H1 (cell line): ENCODE measurements at regions not wholly inside any gene's neighbourhood (a gene's known extent, or its start where the extent isn't known, plus 50 kb on each side); places are given as distances from the start of the nearest gene placed in this dataset.

Source experiments
- CTCF ChIA-PET: fragments of 300-600 bp; sonication (Branson Sonifier 250); formaldehyde crosslinking; loops from one replicate; lab custom pipeline; 2021; ENCODE audit not compliant: partially characterized antibody; lab: Charles Lee
- POLR2A ChIA-PET: fragments of 300-600 bp; sonication (Branson Sonifier 250); formaldehyde crosslinking; loops from one replicate; lab custom pipeline; 2021; ENCODE audit warnings: inconsistent platforms; ENCODE audit not compliant: partially characterized antibody; lab: Charles Lee
- DNase-seq, 2 experiments: peaks; one replicate each; pipeline versions ENCODE4 v3.0.0 to v3.0.0-alpha.2; 2010 to 2022; ENCODE audit warnings: low spot score in 2 of 2, low read depth in 1 of 2, mixed read lengths in 1 of 2
- FAIRE-seq: peaks from 2 replicates; lab custom pipeline; 2011; peaks lifted over from hg19 to GRCh38; lab: Jason Lieb, UNC
- H2AFZ ChIP-seq: 2 replicates; pipeline ENCODE4 v1.8.1; 2012; ENCODE audit warnings: low read length, inconsistent platforms
- H2AK5ac ChIP-seq: 2 replicates; pipeline ENCODE4 v1.6.1; 2013; ENCODE audit warnings: low read depth, low read length
- H2BK120ac ChIP-seq: replicated peaks from 2 replicates; pipeline ENCODE3; 2013; ENCODE audit warnings: low read depth, low read length, inconsistent platforms
- H2BK12ac ChIP-seq: 2 replicates; pipeline ENCODE4 v1.6.1; 2013; ENCODE audit warnings: low read depth, low read length
- H2BK15ac ChIP-seq: 2 replicates; pipeline ENCODE4 v1.6.1; 2013; ENCODE audit warnings: low read length
- H2BK20ac ChIP-seq: 2 replicates; pipeline ENCODE4 v1.6.1; 2013; ENCODE audit warnings: low read length
- H2BK5ac ChIP-seq: 2 replicates; pipeline ENCODE4 v1.6.1; 2013; ENCODE audit warnings: low read depth, low read length
- H3K14ac ChIP-seq: 2 replicates; pipeline ENCODE4 v1.6.1; 2013; ENCODE audit warnings: inconsistent platforms; ENCODE audit not compliant: insufficient read length
- H3K18ac ChIP-seq: 2 replicates; pipeline ENCODE4 v1.6.1; 2013; ENCODE audit warnings: low read length; ENCODE audit errors: extremely low read depth
- H3K23ac ChIP-seq: 2 replicates; pipeline ENCODE4 v1.6.1; 2013; ENCODE audit warnings: inconsistent platforms; ENCODE audit not compliant: insufficient read length
- H3K23me2 ChIP-seq: 2 replicates; pipeline ENCODE4 v1.6.1; 2013; ENCODE audit warnings: low read depth, low read length
- H3K27ac ChIP-seq: 2 replicates; pipeline ENCODE4 v1.6.1; 2011; ENCODE audit warnings: low read depth, low read length, inconsistent platforms
- H3K27me3 ChIP-seq, 4 experiments: replicated peaks in 1 of 4; 1 replicate in 1 of 4; 2 replicates in 3 of 4; pipeline versions ENCODE4 v1.6.1 to v1.8.1; 2011 to 2013; ENCODE audit warnings: low read length in 3 of 4, mild to moderate bottlenecking in 3 of 4, inconsistent platforms in 2 of 4, mixed read lengths in 2 of 4, moderate library complexity in 1 of 4; ENCODE audit not compliant: control insufficient read depth in 3 of 4, insufficient read depth in 3 of 4; ENCODE audit errors: extremely low read depth in 1 of 4
- H3K36me3 ChIP-seq, 4 experiments: 2 replicates each; pipeline versions ENCODE4 v1.6.1 to v1.8.1; 2011 to 2013; ENCODE audit warnings: mild to moderate bottlenecking in 4 of 4, low read length in 3 of 4, moderate library complexity in 2 of 4, control low read depth in 1 of 4, inconsistent platforms in 1 of 4; ENCODE audit not compliant: insufficient read depth in 4 of 4, control insufficient read depth in 2 of 4
- H3K4ac ChIP-seq: replicated peaks from 2 replicates; pipeline ENCODE3; 2013; ENCODE audit warnings: low read length, low read depth, mixed read lengths, inconsistent platforms; ENCODE audit not compliant: insufficient read length
- H3K4me1 ChIP-seq, 4 experiments: replicated peaks in 1 of 4; 1 replicate in 1 of 4; 2 replicates in 3 of 4; pipeline versions ENCODE4 v1.6.1 to v1.8.1; 2011 to 2013; ENCODE audit warnings: low read length in 3 of 4, inconsistent platforms in 2 of 4, mixed read lengths in 1 of 4; ENCODE audit not compliant: insufficient read depth in 4 of 4, control insufficient read depth in 3 of 4
- H3K4me2 ChIP-seq, 2 experiments: 2 replicates each; pipeline versions ENCODE4 v1.6.1 to v1.8.1; 2011 to 2013; ENCODE audit warnings: low read depth in 2 of 2, low read length in 2 of 2, control low read depth in 1 of 2, inconsistent platforms in 1 of 2, mild to moderate bottlenecking in 1 of 2; ENCODE audit not compliant: insufficient read depth in 1 of 2
- H3K4me3 ChIP-seq, 4 experiments: fragments of 200-600, 300-600 bp in 1 of 4; sonication (generic), shearing (Covaris generic), sonication (Bioruptor Twin) in 1 of 4; 2 replicates each; pipeline versions ENCODE4 v1.5.1 to v1.8.1; 2011 to 2016; ENCODE audit warnings: low read length in 4 of 4, low read depth in 3 of 4, control low read depth in 2 of 4, inconsistent platforms in 2 of 4, mild to moderate bottlenecking in 2 of 4, mixed read lengths in 1 of 4, moderate library complexity in 1 of 4; ENCODE audit not compliant: insufficient read depth in 2 of 4; ENCODE audit errors: extremely low read depth in 1 of 4
- H3K56ac ChIP-seq: replicated peaks from 2 replicates; pipeline ENCODE3; 2013; ENCODE audit warnings: low read depth, mild to moderate bottlenecking, mixed read lengths, low read length, inconsistent platforms; ENCODE audit not compliant: insufficient read length
- H3K79me1 ChIP-seq: 2 replicates; pipeline ENCODE4 v1.6.1; 2013; ENCODE audit warnings: low read depth, low read length, control low read depth
- H3K79me2 ChIP-seq, 2 experiments: 2 replicates each; pipeline versions ENCODE4 v1.6.1 to v1.8.1; 2012 to 2013; ENCODE audit warnings: low read length in 2 of 2, mild to moderate bottlenecking in 2 of 2, inconsistent platforms in 1 of 2; ENCODE audit not compliant: insufficient read depth in 2 of 2, control insufficient read depth in 1 of 2
- H3K9ac ChIP-seq, 4 experiments: replicated peaks in 1 of 4; 1 replicate in 1 of 4; 2 replicates in 3 of 4; pipeline versions ENCODE4 v1.6.1 to v1.8.1; 2011 to 2013; ENCODE audit warnings: low read depth in 3 of 4, low read length in 3 of 4, control low read depth in 2 of 4, mild to moderate bottlenecking in 2 of 4, moderate library complexity in 2 of 4, inconsistent platforms in 1 of 4; ENCODE audit errors: extremely low read depth in 1 of 4
- H3K9me3 ChIP-seq, 2 experiments: 2 replicates each; pipeline versions ENCODE4 v1.6.1 to v1.8.1; 2012 to 2013; ENCODE audit warnings: mild to moderate bottlenecking in 2 of 2, moderate library complexity in 2 of 2, control low read depth in 1 of 2, inconsistent platforms in 1 of 2, low read depth in 1 of 2, low read length in 1 of 2, mixed read lengths in 1 of 2; ENCODE audit not compliant: insufficient read depth in 2 of 2
- H4K20me1 ChIP-seq, 2 experiments: replicated peaks in 1 of 2; 2 replicates each; pipeline versions ENCODE3 to v1.8.1; 2011 to 2013; ENCODE audit warnings: inconsistent platforms in 2 of 2, low read length in 2 of 2, mild to moderate bottlenecking in 1 of 2; ENCODE audit not compliant: insufficient read depth in 2 of 2, control insufficient read depth in 1 of 2
- H4K5ac ChIP-seq: 2 replicates; pipeline ENCODE4 v1.6.1; 2013; ENCODE audit warnings: low read length, low read depth, mixed read lengths, inconsistent platforms; ENCODE audit not compliant: insufficient read length
- H4K8ac ChIP-seq: 2 replicates; pipeline ENCODE4 v1.8.0; 2013; ENCODE audit warnings: mild to moderate bottlenecking, moderate library complexity, low read length, inconsistent platforms; ENCODE audit not compliant: insufficient read depth; ENCODE audit errors: extremely low read depth
- H4K91ac ChIP-seq: replicated peaks from 2 replicates; pipeline ENCODE3; 2013; ENCODE audit warnings: low read length, mixed read lengths, inconsistent platforms; ENCODE audit not compliant: insufficient read length
- CREB1 ChIP-seq: IDR thresholded peaks from 2 replicates; pipeline ENCODE4 v1.6.1; 2012; ENCODE audit warnings: inconsistent platforms
- CTBP2 ChIP-seq: IDR thresholded peaks from 2 replicates; pipeline ENCODE4 v1.7.0; 2011; ENCODE audit warnings: borderline replicate concordance, mild to moderate bottlenecking, moderate library complexity, mixed read lengths, low read length; ENCODE audit not compliant: insufficient read depth, insufficient read length
- GABPA ChIP-seq: IDR thresholded peaks from 2 replicates; pipeline ENCODE4 v1.6.1; 2011; ENCODE audit warnings: mild to moderate bottlenecking, low read length, moderate library complexity, borderline replicate concordance; ENCODE audit not compliant: insufficient read depth
- JUN ChIP-seq: IDR thresholded peaks from 2 replicates; pipeline ENCODE4 v1.6.1; 2011; ENCODE audit warnings: low read depth, mild to moderate bottlenecking, improper control_type of control experiment, low read length
- POLR2A ChIP-seq, 2 experiments: IDR thresholded peaks; 1 replicate in 1 of 2; 2 replicates in 1 of 2; pipeline ENCODE4 v1.6.1; 2011; ENCODE audit warnings: low read depth in 2 of 2, low read length in 2 of 2, mild to moderate bottlenecking in 2 of 2; ENCODE audit errors: control extremely low read depth in 1 of 2
- SP1 ChIP-seq: IDR thresholded peaks from 2 replicates; pipeline ENCODE4 v1.6.1; 2011; ENCODE audit warnings: low read depth, low read length
- SP2 ChIP-seq: IDR thresholded peaks from 2 replicates; pipeline ENCODE4 v1.6.1; 2012; ENCODE audit warnings: mild to moderate bottlenecking, low read length, inconsistent platforms
- SP4 ChIP-seq: IDR thresholded peaks from 2 replicates; pipeline ENCODE4 v1.6.1; 2012; ENCODE audit warnings: low read length, inconsistent platforms
- TAF1 ChIP-seq: IDR thresholded peaks from 2 replicates; pipeline ENCODE4 v1.6.1; 2011; ENCODE audit warnings: mild to moderate bottlenecking, low read depth, low read length
- WGBS, 2 experiments: shearing (Covaris generic) in 1 of 2; methylation state at CpG; one replicate each; pipeline versions ENCODE4 v1.1.6 to v1.1.7; 2013 to 2015; ENCODE audit warnings: low lambda C conversion rate in 2 of 2, mixed read lengths in 2 of 2, inconsistent platforms in 1 of 2, low coverage in 1 of 2, missing lambda C conversion rate in 1 of 2; ENCODE audit not compliant: insufficient replicate concordance in 2 of 2, insufficient coverage in 1 of 2, insufficient read length in 1 of 2; ENCODE audit errors: extremely low coverage in 1 of 2, missing lambda C conversion rate in 1 of 2; 5-methylcytosine and 5-hydroxymethylcytosine counted together
- TF ChIP-seq, protein P1 (sequence below): IDR thresholded peaks from 2 replicates; pipeline ENCODE4 v1.6.1; 2012; ENCODE audit warnings: low read length, inconsistent platforms
- TF ChIP-seq, protein P2 (sequence below): IDR thresholded peaks from 2 replicates; pipeline ENCODE4 v1.6.1; 2011; ENCODE audit warnings: low read depth, mild to moderate bottlenecking, low read length; ENCODE audit not compliant: insufficient read depth

DNA sequence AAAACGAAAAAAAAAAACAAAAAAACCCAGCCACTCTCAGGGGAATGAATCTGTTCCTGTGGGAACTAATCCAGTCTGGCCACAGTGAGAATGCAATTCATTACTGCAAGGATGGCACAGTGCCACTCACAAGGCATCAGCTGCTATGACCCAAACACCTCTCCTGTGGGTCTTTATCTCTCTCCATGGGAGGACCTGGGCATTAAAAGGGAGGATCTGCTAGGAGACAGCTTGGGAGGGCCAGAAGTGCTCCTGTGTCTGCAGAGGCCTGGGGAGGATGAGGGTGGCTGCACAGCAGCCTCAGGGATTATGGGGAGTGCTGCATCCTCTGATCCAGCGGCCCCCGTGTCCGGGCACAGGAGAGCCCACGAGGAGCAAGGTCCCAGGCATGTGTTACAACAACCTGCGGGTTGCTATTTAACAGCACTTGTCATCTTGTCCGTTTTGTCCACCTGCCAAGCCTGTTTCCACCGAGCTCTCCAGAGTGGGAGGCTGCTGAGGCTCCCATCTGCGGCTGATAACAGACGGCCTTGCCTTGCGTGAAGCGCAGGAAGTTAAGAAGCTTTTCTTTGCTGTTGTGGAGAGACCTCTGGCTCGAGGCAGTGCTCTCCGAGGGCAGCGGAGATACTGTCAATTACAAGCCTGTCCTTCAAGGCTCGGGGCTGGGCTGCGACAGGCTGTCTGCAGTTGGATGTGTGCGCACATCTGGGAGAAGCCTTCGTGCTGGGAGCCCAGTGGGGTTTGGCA lies 97.7 kb downstream of the NXPE2 start:
- Histone ChIP-seq H3K4me1 (peaks cover 4 to 14% (median 10%) of the 10 kb centered on the region in 4 experiments; a peak in 5 of 7 replicates), H3K23ac (no peak overlapping the region), H2AK5ac (no peak overlapping the region), H3K27ac (no peak overlapping the region), H3K27me3 (peaks cover 0 to 11% (median 5%) of the 10 kb centered on the region in 4 experiments; a peak in 5 of 7 replicates), H3K18ac (no peak overlapping the region), H2BK120ac (no peak overlapping the region), H2AFZ (no peak overlapping the region), H3K4me2 (no peak overlapping the region), H3K4ac (no peak overlapping the region), H3K14ac (no peak overlapping the region), H4K8ac (no peak overlapping the region), H4K91ac (no peak overlapping the region), H3K56ac (no peak overlapping the region), H2BK20ac (no peak overlapping the region), H2BK12ac (peak overlapping the region; percentile 56; the same call in 1 of the 2 replicates), H3K79me1 (no peaks in the 10 kb centered on the region), H4K5ac (no peak overlapping the region), H2BK5ac (no peak overlapping the region), H2BK15ac (no peak overlapping the region), H3K36me3 (no peaks in the 10 kb centered on the region), H3K79me2 (no peaks in the 10 kb centered on the region), H3K9me3 (no peaks in the 10 kb centered on the region), H3K9ac (no peak overlapping the region), H4K20me1 (no peaks in the 10 kb centered on the region), H3K4me3 (no peak overlapping the region), H3K23me2 (no peaks in the 10 kb centered on the region)
- FAIRE-seq (no peak), DNase-seq (no peak)
- POLR2A ChIA-PET: no interaction called here
- WGBS, 2 experiments: 90% methylated on average over 19 of the region's 19 CpGs; no CpG with 5 or more reads in 1 of the 2 experiments
- CTCF ChIA-PET: interaction anchor here (0.7 to 3.8 kb wide), 6 partner anchors 9 to 179 kb away, joined by 3 to 30 read pairs (median 4); no protein-coding TSS in a partner anchor
- no peak for TF ChIP-seq SP4
- TF ChIP-seq JUN: no peak
- TF ChIP-seq CTBP2: no peak
- TF ChIP-seq TAF1: no peak
- no peak for TF ChIP-seq SP2
- no peak for TF ChIP-seq CREB1
- no peak for TF ChIP-seq SP1
- TF ChIP-seq, protein P1, sequence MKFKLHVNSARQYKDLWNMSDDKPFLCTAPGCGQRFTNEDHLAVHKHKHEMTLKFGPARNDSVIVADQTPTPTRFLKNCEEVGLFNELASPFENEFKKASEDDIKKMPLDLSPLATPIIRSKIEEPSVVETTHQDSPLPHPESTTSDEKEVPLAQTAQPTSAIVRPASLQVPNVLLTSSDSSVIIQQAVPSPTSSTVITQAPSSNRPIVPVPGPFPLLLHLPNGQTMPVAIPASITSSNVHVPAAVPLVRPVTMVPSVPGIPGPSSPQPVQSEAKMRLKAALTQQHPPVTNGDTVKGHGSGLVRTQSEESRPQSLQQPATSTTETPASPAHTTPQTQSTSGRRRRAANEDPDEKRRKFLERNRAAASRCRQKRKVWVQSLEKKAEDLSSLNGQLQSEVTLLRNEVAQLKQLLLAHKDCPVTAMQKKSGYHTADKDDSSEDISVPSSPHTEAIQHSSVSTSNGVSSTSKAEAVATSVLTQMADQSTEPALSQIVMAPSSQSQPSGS: no peak
- TF ChIP-seq POLR2A (IDR thresholded peaks at IDR 0.05; ENCODE audit: control extremely low read depth in 1 of 2, low read depth in 2 of 2, low read length in 2 of 2): no peak
- no peak for TF ChIP-seq GABPA
- TF ChIP-seq, protein P2, sequence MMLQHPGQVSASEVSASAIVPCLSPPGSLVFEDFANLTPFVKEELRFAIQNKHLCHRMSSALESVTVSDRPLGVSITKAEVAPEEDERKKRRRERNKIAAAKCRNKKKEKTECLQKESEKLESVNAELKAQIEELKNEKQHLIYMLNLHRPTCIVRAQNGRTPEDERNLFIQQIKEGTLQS: no peak
